ENCODE measurements at regions not wholly inside any gene's neighbourhood (a gene's known extent, or its start where the extent isn't known, plus 50 kb on each side); places are given as distances from the start of the nearest gene placed in this dataset.

- no peak for TF ChIP-seq MAX (IDR thresholded peaks at IDR 0.05)
- TF ChIP-seq FOSL1 (IDR thresholded peaks at IDR 0.05; ENCODE audit: low read depth), result no peak
- TF ChIP-seq ELF1 (IDR thresholded peaks at IDR 0.05; ENCODE audit: borderline replicate concordance, low read depth), result no peak
- no peak for TF ChIP-seq RAD21 (IDR thresholded peaks at IDR 0.05; ENCODE audit: low read depth)
- no peak for TF ChIP-seq POLR2A (IDR thresholded peaks at IDR 0.05; ENCODE audit: borderline replicate concordance, extremely low read depth, insufficient read depth, insufficient read length)
These were observed 126.3 kb upstream of the RPS23 start (continued) for GRCh38 chr5:82404382-82404945.

- intact Hi-C loops (cut with micrococcal nuclease), result no loop called here
These were observed 125.6 kb upstream of the RPS23 start for GRCh38 chr5:82403724-82404123.

More at GRCh38 chr5:82403724-82404123, 125.6 kb upstream of the RPS23 start:
- no peak overlapping the region for H3K4me3 ChIP-seq (replicated peaks in 1 of 2; ENCODE audit: low read depth in 1 of 2, low read length in 2 of 2)
- ChIA-PET RAD21 (ENCODE audit: low non-redundant PET in 1 of 2, low total read pairs in 2 of 2, uncharacterized antibody in 2 of 2, unreplicated experiment in 2 of 2) (no interaction called here), CTCF (no interaction called here), POLR2A (no interaction called here)
- ATAC-seq (no peak), DNase-seq (ENCODE audit: low read depth, low spot score) (no peak)
- no peak overlapping the region for H3K9ac ChIP-seq (ENCODE audit: low read length)
- no peak overlapping the region for H2AFZ ChIP-seq (ENCODE audit: low read depth, low read length, poor library complexity, severe bottlenecking)
- H3K27ac ChIP-seq (ENCODE audit: low read depth, low read length), result no peak overlapping the region
- H3K27me3 ChIP-seq (ENCODE audit: insufficient read depth, low read length), result no peaks in the 10 kb centered on the region
- H3K79me2 ChIP-seq (ENCODE audit: insufficient read depth, low read length), result no peaks in the 10 kb centered on the region
- TF ChIP-seq EZH2phosphoT487 (IDR thresholded peaks at IDR 0.05; ENCODE audit: borderline replicate concordance) (no peak), YY1 (IDR thresholded peaks at IDR 0.05; ENCODE audit: extremely low read depth, insufficient replicate concordance, low read depth, low read length) (no peak), EZH2 (IDR thresholded peaks at IDR 0.05) (no peak), ELF1 (IDR thresholded peaks at IDR 0.05; ENCODE audit: borderline replicate concordance, low read depth) (no peak), JUND (IDR thresholded peaks at IDR 0.05) (no peak), EGR1 (IDR thresholded peaks at IDR 0.05; ENCODE audit: low read depth) (no peak), ZFX (IDR thresholded peaks at IDR 0.05) (no peak), RAD21 (IDR thresholded peaks at IDR 0.05; ENCODE audit: low read depth) (no peak), ATF3 (IDR thresholded peaks at IDR 0.05) (no peak), CBX3 (IDR thresholded peaks at IDR 0.05; ENCODE audit: low read depth) (no peak), MAX (IDR thresholded peaks at IDR 0.05) (no peak), CEBPB (IDR thresholded peaks at IDR 0.05; ENCODE audit: low read depth) (no peak)
- no peaks in the 10 kb centered on the region for H4K20me1 ChIP-seq (ENCODE audit: insufficient read depth)
- H3K9me3 ChIP-seq (ENCODE audit: control insufficient read depth in 1 of 2, insufficient read depth in 1 of 2, low read depth in 1 of 2, low read length in 2 of 2), result peaks cover 0 to 4% of the 10 kb centered on the region in 2 experiments; a peak in 1 of 4 replicates
- H3K9me2 ChIP-seq (ENCODE audit: insufficient read depth), result no peaks in the 10 kb centered on the region
- BruUV-seq (replicated peaks), result no TSS peak
- H3K4me2 ChIP-seq (ENCODE audit: low read length), result no peak overlapping the region
- H3K4me1 ChIP-seq (ENCODE audit: control insufficient read depth in 1 of 2, insufficient read depth in 2 of 2, low read length in 2 of 2), result peaks cover 0 to 4% of the 10 kb centered on the region in 2 experiments; a peak in 1 of 4 replicates
- H3K36me3 ChIP-seq (ENCODE audit: control insufficient read depth in 1 of 2, insufficient read depth in 2 of 2, low read length in 2 of 2), result no peaks in the 10 kb centered on the region
